NB4 (cell line): ENCODE measurements at regions not wholly inside any gene's neighbourhood (a gene's known extent, or its start where the extent isn't known, plus 50 kb on each side); places are given as distances from the start of the nearest gene placed in this dataset.

Experiments
- MAX ChIP-seq: IDR thresholded peaks from 2 replicates; pipeline ENCODE4 v1.6.1; 2011; ENCODE audit warnings: low read depth, low read length
- POLR2A ChIP-seq: IDR thresholded peaks from 2 replicates; pipeline ENCODE4 v1.6.1; 2011; ENCODE audit warnings: mild to moderate bottlenecking; ENCODE audit not compliant: insufficient read length; ENCODE audit errors: extremely low read depth
- TF ChIP-seq, protein P1 (sequence below): IDR thresholded peaks from one replicate; pipeline ENCODE4 v1.5.1; 2012; ENCODE audit warnings: low read depth, low read length

GRCh38 chr10:128922619-128923196 lies 544.3 kb upstream of the MGMT start:
- TF ChIP-seq POLR2A (no peak), MAX (no peak)
- TF ChIP-seq, protein P1, sequence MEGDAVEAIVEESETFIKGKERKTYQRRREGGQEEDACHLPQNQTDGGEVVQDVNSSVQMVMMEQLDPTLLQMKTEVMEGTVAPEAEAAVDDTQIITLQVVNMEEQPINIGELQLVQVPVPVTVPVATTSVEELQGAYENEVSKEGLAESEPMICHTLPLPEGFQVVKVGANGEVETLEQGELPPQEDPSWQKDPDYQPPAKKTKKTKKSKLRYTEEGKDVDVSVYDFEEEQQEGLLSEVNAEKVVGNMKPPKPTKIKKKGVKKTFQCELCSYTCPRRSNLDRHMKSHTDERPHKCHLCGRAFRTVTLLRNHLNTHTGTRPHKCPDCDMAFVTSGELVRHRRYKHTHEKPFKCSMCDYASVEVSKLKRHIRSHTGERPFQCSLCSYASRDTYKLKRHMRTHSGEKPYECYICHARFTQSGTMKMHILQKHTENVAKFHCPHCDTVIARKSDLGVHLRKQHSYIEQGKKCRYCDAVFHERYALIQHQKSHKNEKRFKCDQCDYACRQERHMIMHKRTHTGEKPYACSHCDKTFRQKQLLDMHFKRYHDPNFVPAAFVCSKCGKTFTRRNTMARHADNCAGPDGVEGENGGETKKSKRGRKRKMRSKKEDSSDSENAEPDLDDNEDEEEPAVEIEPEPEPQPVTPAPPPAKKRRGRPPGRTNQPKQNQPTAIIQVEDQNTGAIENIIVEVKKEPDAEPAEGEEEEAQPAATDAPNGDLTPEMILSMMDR = no peak
